GM21360 (cell line): ENCODE measurements at regions not wholly inside any gene's neighbourhood (a gene's known extent, or its start where the extent isn't known, plus 50 kb on each side); places are given as distances from the start of the nearest gene placed in this dataset.

Experiments
- ATAC-seq: cut with Tn5 transposase; IDR thresholded peaks from one replicate; pipeline ENCODE4 v1.9.1; 2021; ENCODE audit warnings: mild to moderate bottlenecking, moderate library complexity; ENCODE audit not compliant: unreplicated experiment

DNA sequence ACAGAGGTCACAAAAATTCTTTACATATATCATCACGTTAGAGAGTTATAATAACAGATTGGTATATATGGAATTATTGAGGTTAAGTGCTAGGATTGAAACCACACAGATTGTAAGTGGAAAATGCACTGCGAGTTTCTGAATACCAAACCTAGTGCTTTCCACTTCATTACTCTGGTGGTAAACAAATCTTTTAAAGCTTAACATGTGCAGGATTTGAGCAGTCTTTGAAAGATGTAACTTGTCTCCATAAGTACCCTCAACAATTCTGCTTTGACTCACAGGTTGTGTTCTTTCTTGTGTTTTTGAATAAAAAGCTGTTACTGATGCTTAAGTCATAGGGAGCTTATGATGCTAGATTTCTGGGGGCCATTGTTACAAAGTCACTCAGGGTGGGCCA lies 314.7 kb upstream of the DACH1 start:
- no peak for ATAC-seq

DNA sequence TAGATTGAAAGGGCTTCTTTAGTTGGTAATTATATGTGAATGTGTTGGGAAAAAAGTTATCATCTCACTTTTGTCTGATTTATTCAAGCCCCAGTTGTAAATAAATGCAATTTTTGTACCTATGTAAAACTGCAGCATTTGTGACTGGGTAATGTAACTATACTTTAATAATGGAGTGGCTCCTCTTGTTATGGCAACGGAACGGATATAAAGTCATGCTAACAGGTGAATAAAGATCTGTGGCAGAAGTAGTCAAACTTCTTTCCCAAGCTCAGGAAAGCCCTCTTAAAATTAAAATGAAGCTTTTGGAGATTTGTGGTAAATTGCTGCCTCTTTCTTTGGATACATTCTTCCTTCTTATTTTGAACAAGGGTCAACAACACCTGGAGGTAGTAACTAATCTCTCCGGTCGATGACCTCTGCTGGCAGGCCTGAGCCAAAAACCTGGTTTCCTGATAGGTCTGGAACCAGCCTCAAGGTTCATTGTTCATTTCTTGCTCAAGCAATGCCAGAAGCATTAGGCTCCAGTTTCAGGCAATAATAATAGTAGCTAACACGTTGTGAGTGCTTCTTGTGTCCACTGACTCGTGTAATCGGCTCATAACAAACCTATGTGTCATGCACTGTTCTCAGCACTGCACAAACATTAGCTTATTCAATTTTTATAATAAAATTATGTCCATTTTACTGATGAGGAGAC lies 313.4 kb upstream of the DACH1 start:
- no peak for ATAC-seq

DNA sequence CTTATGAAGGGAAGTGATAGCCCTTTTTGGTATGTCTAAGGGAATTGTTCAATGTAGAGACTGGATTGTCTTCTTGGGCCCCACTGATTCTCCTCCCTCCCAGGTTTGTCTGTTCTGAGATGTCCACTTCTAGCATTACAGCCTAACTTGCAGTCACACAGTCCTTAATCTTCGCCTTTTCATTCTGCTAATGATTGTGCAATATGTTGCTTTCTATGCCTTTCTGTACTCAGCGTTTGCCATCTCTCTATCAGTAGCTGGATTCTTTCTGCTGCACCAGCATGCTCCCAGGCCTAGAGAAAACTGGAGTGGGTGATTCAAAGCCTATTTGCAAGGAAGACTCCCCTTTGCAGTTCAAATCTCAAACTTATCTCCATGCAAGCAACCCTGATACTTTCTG lies 307.5 kb upstream of the DACH1 start:
- ATAC-seq, result no peak

DNA sequence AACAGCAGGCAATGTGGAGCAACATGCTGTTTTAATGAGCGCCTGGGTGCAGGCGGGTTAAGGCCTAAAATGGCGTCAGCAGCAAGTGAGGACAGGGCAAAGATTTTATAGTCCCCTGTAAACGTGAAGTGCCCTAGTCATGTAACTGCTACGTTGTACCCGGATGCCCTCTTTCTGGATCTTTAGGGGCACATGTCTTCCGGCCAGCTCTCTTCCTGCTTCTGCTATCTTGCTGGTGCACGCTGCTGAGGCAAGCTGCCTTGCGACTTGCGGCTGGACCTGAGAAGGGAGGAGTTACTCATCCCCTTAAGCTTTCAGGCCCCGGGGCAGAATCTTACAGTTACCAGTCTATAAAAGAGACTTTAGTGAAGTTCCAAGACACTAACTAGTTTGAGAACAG lies 303.6 kb upstream of the DACH1 start:
- ATAC-seq, result no peak

DNA sequence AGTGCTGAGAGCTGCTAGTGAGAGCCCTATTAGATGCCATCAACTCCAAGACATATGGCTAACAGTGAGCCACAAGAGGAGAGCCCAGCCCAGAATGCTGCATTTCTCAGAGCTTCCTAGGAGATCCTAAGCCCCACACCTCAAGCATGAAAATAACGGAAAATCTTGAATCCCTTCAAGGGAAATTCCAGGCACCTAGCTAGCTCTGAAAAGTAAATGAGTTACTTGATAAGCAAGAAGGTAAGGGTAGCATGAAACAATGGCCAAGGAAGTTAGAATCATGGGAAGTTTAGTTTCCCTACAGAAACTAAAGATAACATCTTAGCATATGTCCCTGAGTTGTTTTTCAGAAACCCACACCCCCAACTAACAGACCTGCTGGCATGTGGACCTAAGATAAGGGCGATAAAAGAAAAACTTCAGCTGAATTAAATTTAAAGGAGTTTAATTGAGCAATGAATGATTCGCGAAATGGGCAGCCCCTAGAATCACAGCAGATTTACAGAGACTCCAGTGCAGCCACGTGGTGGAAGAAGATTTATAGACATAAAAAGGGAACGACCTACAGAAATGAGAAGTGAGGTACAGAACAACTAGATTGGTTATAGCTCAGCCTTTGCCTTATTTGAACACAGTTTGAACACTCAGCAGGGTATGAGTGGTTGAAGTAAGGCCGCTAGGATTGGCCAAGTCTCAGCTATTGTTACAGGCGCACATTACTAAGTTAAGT lies 301.3 kb upstream of the DACH1 start:
- no peak for ATAC-seq

DNA sequence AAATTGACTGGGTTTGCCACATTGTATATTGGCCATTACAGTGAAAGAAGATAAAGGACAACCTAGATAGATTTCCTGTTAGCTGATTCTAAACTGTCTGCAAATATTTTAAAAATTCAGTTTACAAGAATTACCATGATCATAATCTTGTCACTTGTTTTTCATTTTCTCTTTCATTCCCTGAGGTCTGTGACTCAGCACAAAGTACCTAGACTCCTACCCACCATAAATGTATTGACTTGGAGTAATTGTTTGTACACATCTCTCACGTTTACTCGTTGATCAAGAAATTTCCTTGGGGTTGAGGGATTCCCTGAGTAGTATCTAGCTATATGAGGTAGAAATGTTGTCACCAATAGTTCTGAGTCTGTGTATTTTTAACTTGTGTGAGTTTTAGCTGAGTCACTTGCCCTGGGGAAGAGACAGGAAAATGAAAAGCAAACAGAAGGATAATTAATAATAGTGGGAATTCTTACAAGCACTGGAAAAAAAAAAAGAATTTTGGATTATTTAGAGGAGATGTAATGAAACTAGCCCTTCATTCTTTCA lies 299.2 kb upstream of the DACH1 start:
- ATAC-seq, result no peak

DNA sequence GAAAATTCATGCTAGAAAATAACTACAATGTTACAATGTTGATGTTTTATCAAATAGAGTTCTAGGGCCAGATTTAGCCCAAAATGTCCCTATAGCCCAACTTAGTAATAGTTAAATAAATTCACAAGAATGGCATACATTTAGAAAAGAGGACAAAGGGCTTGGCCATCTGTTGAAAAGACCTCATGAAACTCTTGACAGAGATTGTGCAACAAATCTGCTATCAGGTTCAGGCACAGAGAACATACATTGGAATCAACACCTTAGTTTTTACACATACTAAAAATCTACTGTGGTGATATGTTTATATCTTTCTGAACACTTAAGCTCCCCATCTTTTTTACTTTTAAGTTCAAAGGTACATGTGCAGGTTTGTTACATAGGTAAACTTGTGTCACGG lies 298.3 kb upstream of the DACH1 start:
- no peak for ATAC-seq

DNA sequence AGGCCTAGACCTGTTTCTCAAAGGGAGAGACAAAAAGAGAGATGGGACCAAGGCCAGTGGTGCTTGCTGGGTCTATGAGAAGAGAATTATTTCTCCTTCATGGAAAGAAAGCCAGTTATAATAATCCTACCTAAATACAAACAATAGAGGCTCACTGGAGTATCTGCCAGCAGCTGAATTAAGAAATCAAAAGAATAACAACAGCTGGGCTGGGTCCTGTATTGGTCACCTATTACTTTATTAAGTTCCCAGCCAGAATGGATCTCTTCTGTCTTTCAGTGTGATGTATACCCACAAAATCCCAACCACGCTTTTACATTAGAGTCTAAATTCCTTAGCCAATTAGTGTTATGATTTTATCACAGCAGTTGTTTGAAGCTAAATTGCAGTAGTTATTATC lies 297.8 kb upstream of the DACH1 start:
- no peak for ATAC-seq

DNA sequence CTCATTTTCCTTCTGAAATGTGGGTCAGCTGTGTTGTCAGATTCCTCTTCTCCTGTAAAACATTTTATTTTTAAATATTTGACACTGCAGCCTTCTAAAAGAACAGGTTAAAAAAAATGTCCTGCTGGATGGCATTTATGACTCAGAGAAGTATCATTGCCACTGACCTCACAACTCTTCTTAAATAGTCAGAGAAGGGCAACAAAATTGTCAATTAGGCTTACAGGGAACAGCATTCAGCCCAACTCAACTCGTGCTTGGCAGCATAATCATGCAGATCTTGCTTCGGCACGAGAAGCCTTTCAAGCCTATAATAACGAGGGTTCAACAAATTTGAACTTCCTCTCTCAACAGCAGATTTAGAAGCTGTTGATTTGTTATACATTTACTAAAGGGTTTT lies 296.7 kb upstream of the DACH1 start:
- ATAC-seq, result no peak

DNA sequence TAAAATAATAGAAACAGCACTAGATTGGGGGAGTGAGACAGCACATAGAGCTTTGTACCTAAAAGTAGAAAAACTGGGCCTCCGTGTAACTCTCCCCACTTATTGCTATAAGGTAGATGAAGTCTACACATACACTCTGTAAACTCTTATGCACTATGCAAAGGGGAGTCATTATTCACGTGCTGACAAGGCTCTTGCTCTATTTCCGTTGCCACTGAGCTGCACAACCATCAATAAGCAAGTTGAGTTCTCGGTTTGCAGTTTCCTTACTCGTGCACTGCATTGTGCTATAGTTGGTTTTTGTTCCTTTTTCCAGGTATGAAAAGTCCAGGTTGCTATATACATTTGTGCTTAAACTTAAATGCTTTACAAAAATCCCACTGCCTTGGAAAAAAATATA lies 294.0 kb upstream of the DACH1 start:
- no peak for ATAC-seq

DNA sequence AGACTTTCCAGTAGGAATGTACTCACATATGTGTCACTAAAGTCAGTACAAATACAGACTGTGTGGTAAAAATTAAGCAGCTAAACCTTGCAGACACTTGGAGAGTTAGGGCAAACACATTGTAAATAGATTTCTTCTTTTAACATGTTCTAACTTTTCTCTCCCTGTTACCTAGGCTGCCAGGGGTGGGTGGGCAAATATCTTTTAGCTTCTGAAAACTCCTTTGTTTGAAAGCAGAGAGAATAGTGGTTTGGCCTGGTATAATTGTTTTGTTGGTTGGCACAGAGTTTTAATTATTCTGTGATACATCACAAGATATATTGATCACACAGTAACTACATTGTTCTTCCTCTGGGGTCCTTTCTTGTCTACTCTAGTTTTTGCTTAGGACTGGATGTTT lies 289.8 kb upstream of the DACH1 start:
- ATAC-seq, result no peak

DNA sequence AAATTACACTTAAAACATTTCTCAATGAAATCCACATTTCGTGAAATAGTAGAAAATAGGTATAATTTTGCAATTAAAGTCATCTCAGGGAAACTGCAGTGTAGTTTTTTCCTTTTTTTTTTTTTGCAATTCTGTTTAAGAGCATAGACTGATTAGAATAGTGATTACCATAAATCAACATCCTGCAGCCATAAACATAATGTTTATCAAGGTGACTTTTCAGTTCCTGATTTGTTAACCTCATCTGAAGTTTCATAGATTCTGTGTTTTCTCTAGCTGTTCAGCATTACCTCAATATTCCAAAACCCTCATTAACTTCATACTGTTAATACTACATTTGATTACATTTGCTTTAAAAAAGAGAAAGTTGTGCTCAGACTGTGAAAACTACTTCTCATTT lies 286.3 kb upstream of the DACH1 start:
- no peak for ATAC-seq

DNA sequence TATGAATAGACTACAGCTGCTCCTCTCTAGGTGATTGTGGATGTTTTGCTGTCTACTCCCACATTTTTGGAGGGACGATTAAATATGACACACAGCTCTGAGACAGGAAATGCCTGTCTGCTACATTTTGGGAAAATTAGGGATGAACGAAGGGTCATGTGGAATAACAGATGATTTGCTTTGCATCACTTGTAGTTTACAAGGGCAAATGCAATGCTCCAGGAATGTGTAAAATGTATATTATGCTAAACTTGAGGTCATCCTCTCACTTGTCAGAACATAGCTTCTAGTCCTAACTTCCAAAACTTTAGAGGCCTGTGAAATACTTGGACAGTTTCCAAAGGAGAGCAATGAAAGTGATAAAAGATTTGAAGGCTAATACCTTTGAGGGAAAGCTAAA lies 284.2 kb upstream of the DACH1 start:
- ATAC-seq, result no peak

DNA sequence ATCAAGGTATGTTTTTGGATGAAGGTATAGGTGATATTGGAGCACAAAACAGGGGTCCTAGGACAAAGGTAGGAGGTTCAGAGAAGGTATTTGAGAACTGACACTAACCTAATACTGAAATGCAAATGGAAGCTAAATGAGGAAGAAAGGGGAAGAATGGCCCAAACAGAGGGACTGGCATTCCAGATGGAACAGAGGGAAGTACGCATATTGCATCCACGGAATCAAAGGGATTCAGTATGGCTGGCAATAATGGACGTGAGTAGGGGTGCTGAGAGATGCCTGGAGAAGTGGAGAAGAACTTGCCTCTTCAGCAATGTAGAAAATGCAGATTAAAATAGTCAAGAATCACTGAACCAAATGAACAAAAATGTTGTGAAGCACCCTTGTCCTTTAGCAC lies 283.5 kb upstream of the DACH1 start:
- no peak for ATAC-seq

DNA sequence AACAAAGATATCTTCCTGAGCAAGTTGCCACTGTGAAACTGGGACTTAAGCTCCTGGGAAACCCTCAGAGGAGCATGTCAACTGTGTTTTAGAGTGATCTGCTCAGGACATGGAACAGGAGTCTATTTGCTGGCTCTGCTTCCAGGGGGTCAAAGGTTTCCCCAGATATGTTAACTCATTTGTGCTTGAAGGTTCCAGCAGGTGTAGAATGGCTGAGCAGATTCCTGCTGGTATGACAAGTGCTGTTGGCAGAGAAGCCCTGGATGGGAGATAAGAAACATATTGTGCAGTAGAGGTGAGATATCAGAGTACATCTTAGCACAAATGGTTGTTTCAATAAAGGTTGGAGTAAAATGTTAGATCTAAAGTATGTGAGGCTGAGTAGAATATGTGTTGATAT lies 282.7 kb upstream of the DACH1 start:
- no peak for ATAC-seq

DNA sequence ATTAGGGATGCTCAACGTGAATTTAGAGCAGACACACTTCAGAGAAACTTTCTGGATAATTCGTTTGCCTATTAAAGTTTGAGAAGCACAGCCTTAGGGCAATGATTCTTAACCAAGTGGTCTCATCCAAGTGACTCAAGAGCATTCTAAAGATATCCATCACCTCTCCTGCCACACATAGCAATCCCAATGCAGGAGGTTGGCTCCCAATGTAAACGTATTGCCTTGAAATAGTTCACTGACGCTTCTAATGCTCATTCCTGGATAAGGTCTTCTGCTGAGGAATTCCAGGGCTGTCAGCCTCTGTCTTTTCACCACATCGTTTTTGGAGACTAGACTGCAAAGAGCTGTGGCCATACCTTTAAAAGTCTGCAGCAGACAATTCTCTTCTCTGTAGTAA lies 279.8 kb upstream of the DACH1 start:
- ATAC-seq, result no peak

DNA sequence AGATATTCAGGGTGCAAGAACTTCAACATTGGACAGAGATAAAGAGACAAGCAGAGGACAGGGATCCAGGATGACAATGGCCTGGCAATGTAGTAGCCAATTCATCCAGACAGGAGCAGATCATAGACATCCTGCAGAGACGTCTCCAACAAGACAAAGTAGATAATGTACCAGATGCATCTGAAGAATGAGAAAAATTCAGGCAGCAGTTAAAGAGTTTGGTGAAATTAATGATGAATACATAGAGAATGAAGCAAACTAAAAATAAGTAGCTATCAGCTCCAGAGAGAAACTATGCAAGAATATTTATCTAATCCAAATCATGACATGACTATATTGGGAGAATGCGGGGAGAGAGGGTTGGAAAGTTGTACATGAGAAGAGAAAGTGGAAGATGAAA lies 278.4 kb upstream of the DACH1 start:
- ATAC-seq, result no peak

DNA sequence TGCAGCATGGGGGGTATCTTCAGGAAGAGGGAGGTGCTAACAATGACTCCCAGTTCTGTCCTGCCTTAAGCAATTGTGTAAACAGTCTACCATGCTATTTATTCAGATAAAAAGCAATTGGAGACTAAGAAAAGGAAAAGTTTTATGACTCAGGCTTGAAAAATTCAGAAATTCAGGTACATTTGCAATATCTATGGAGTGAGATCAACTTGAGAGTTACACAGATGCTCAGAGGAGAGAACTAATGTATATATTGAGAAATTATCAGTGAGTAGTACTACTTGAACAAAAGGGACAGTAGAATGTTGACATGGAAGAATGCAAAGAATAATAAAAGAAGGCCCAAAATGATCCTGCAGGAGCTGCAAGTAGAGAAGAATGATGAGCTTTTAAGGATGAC lies 277.6 kb upstream of the DACH1 start:
- ATAC-seq, result no peak

DNA sequence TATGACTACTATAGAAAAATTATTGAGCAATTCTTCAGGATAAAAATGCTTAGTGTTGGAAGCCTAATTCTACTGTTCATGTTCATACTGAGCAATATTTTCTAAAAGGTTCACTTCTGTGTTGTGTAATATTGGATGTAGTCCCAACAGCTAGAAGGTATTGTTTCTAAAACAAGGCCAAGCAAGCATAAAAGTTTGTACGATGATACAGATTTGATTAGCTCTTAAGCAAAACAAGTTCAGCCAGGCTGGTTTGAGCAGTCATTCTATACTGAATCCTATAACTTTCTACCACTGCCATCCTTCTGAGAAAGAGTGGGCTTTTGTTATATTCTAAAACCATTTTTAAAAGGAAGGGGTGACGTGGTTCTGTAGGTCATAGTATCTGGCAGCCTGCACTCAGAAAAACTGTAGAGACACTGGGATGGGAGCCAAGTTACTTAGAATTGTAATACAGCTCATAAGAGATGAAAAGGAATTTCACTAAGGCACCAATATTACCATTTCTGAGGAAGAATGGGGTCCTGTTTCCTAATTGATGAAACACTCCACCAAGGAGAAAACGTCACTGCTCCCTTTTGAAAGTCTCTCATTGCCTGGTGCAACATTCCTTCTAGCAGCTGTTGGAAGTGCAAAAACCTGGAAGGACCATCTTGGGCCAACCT lies 275.0 kb upstream of the DACH1 start:
- no peak for ATAC-seq

DNA sequence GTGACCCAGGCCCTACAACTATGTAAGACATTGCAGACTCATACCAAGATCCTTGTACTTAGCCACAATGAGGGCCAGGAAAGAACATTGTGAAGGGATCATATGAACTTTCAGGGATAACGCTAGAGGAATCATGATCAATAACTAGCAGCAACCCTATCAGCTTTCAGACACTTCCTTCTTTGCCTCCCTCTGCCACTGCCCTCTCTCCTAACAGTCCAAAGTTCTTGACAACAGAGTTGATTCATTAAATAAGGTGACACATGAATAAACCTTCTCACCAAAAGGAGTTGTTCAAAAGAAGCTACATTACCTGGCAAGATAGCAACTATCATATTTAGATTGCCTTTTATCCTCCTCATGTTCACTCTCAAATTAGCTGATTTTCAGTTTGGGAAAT lies 272.2 kb upstream of the DACH1 start:
- no peak for ATAC-seq

DNA sequence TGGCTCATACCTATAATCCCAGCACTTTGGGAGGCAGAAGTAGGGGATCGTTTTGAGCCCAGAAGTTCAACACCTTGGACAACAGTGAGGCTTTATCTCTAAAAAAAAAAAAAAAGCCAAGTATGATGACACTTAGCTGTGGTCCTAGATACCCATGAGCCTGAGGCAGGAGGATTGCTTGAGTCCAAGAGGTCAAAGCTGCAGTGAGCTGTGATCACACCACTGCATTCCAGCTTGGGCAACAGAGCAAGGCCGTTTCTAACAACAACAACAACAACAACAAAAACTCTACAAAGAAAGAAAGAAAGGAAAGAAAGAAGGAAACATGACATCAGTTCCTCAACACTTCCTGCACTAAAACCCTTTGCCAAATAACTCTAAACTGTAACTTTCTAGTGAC lies 265.1 kb upstream of the DACH1 start:
- ATAC-seq, result no peak

DNA sequence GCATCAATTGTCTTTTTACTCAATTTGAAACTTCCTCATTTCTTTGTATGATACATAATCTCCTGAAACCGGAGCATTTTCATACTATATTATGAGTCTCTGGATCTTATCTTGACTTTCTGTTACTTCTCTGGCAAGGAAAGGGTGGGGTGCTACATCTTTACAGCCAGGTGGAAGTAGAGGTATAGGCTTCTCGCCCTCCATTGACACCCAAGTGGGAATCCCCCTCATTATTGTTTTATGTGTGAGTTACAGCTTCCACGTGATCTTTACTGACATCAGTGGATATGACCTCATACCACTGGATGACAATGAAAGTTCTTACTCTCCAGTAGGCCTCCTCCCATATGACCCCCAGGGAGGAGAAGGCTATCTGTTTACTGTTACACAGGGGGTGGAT lies 262.1 kb upstream of the DACH1 start:
- no peak for ATAC-seq
